NCI-H2029 (cell line): ENCODE measurements at regions not wholly inside any gene's neighbourhood (a gene's known extent, or its start where the extent isn't known, plus 50 kb on each side); places are given as distances from the start of the nearest gene placed in this dataset.
"Not testable (repeated sequence)": the region's sequence is repeated elsewhere in the genome, so short reads cannot be mapped to it uniquely, and the experiment has no call there.

Experiments
- DNase-seq: peaks from one replicate; lab custom pipeline; 2025; lab: John Stamatoyannopoulos, UW

GRCh38 chr4:138393886-138394610 is 151.9 kb upstream of the SLC7A11 start:
- DNase-seq: peak; percentile 34

- no peak for DNase-seq
Observed at GRCh38 chr4:138392751-138393308, 150.7 kb upstream of the SLC7A11 start.

GRCh38 chr4:138389976-138390685 is 148.0 kb upstream of the SLC7A11 start:
- no peak for DNase-seq

GRCh38 chr4:138374947-138375346 is 132.8 kb upstream of the SLC7A11 start:
- no peak for DNase-seq

GRCh38 chr4:138367942-138368341 is 125.8 kb upstream of the SLC7A11 start:
- no peak for DNase-seq

- DNase-seq: not testable (repeated sequence)
Observed at GRCh38 chr4:138352446-138352845, 110.3 kb upstream of the SLC7A11 start.

GRCh38 chr4:138348055-138348454 is 105.9 kb upstream of the SLC7A11 start:
- no peak for DNase-seq

- DNase-seq: no peak
Observed at GRCh38 chr4:138347561-138347960, 105.4 kb upstream of the SLC7A11 start.

GRCh38 chr4:138344851-138345250 is 102.7 kb upstream of the SLC7A11 start:
- no peak for DNase-seq

GRCh38 chr4:138344054-138344453 is 101.9 kb upstream of the SLC7A11 start:
- DNase-seq: no peak

- DNase-seq: no peak
Observed at GRCh38 chr4:138341739-138342415, 99.7 kb upstream of the SLC7A11 start.

- no peak for DNase-seq
Observed at GRCh38 chr4:138338840-138339239, 96.7 kb upstream of the SLC7A11 start.

GRCh38 chr4:138338222-138338621 is 96.1 kb upstream of the SLC7A11 start:
- DNase-seq: not testable (repeated sequence)

- no peak for DNase-seq
Observed at GRCh38 chr4:138334346-138335016, 92.3 kb upstream of the SLC7A11 start.

- not testable (repeated sequence) for DNase-seq
Observed at GRCh38 chr4:138332415-138332814, 90.3 kb upstream of the SLC7A11 start.

- peak; percentile 21 for DNase-seq
Observed at GRCh38 chr4:138330531-138330930, 88.4 kb upstream of the SLC7A11 start.

- no peak for DNase-seq
Observed at GRCh38 chr4:138329506-138330070, 87.4 kb upstream of the SLC7A11 start.

- peak; percentile 15 for DNase-seq
Observed at GRCh38 chr4:138327338-138327737, 85.2 kb upstream of the SLC7A11 start.

GRCh38 chr4:138320831-138321230 is 78.7 kb upstream of the SLC7A11 start:
- DNase-seq: no peak

GRCh38 chr4:138320030-138320429 is 77.9 kb upstream of the SLC7A11 start:
- DNase-seq: no peak

- DNase-seq: no peak
Observed at GRCh38 chr4:138317175-138317748, 75.1 kb upstream of the SLC7A11 start.
